ENCODE measurements at regions not wholly inside any gene's neighbourhood (a gene's known extent, or its start where the extent isn't known, plus 50 kb on each side); places are given as distances from the start of the nearest gene placed in this dataset.

DNA sequence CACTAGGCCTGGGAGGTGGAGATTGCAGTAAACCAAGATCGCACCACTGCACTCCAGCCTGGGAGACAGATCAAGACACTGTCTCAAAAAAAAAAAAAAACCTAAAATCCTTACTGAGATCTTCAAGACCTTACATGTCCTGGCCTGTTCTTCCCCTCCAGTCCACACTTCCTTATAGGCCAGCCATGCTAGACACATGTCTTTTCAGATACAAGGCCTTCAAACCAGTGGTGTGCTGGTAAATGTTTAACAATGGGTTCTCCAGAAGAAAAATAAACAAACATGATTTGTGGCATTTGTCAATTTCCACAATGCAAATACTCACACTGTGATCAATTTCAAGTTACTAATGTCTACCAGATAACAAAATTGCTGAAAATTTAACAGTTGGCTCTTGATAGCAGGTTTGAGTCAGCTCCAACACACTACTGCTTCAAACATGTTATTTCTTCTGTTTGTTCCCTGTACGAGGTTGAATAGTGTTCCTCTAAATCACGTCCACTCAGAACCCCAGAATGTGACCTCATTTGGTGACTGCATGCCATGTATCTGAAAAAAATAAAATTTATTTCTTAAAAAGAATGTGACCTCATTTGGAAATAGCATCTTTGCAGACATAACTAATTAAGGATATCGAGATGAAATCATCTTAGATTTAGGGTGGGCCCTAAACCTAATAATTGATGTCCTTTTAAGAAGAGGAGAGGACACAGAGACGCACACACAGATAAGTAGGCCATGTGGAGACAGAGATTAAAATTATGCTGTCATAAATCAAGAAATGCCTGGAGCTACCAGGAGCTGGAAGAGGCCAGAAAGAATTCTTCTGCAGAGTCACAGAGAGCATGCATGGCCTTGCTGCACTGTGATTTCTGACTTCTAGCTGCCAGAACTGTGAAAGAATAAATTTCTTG lies 144.4 kb downstream of the ZNF674 start:
- no peak for DNase-seq (ENCODE audit: insufficient read length, low spot score)
- FAIRE-seq, result no peak
- TF ChIP-seq SPI1 (IDR thresholded peaks at IDR 0.05; ENCODE audit: low read depth, low read length) (no peak), POU2F2 (IDR thresholded peaks at IDR 0.05; ENCODE audit: low read depth, low read length) (no peak), PAX5 (IDR thresholded peaks at IDR 0.05; ENCODE audit: insufficient read depth, low read length, severe bottlenecking) (no peak), POLR2AphosphoS5 (IDR thresholded peaks at IDR 0.05; ENCODE audit: low read depth, low read length) (no peak), TAF1 (IDR thresholded peaks at IDR 0.05; ENCODE audit: low read depth, low read length) (no peak)

DNA sequence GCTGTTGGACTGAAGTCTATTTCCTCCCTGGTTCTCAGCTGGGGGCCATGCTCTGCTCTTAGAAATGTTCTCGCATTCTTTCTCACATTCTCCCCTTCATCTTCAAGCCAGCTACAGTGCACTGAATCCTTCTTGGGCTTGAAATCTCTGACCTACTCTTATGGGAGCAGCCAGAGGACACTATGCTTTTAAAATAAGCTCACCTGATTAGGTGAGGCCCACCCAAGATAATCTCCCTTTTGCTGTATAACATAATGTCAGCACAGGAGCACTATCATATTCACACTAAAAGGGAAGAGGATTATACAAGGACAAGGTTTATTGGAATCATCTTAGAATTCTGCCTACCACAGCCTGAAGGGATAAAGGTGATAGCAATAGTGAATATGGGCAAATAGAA lies 146.3 kb downstream of the ZNF674 start:
- FAIRE-seq (no peak), DNase-seq (ENCODE audit: insufficient read length, low spot score) (no peak)
- TF ChIP-seq PAX5 (IDR thresholded peaks at IDR 0.05; ENCODE audit: insufficient read depth, low read length, severe bottlenecking), result no peak
- TF ChIP-seq POU2F2 (IDR thresholded peaks at IDR 0.05; ENCODE audit: low read depth, low read length), result no peak

DNA sequence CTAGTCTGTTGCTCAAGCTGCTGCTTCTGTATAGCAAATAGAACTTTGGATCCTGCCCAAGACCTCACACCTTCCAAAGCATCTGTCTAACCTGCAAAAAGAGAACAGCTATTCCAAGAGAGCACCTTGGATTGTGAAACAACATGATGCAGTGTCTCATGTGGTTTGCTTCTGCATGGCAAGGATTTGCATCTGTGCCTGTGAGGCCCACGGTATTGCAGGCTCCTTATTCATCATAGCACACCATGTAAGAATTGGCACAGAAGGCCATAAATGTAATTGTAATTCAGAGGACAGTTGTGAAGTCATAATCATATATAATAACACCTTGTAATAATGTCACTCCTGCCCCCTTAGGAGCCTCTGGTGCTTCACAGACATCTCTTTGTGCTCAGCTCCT lies 147.1 kb downstream of the ZNF674 start:
- TF ChIP-seq TAF1 (IDR thresholded peaks at IDR 0.05; ENCODE audit: low read depth, low read length) (no peak), SPI1 (IDR thresholded peaks at IDR 0.05; ENCODE audit: low read depth, low read length) (no peak), PAX5 (IDR thresholded peaks at IDR 0.05; ENCODE audit: insufficient read depth, low read length, severe bottlenecking) (no peak), POLR2AphosphoS5 (IDR thresholded peaks at IDR 0.05; ENCODE audit: low read depth, low read length) (no peak), POLR2A (IDR thresholded peaks at IDR 0.05; ENCODE audit: low read depth, low read length) (no peak), POU2F2 (IDR thresholded peaks at IDR 0.05; ENCODE audit: low read depth, low read length) (no peak)

DNA sequence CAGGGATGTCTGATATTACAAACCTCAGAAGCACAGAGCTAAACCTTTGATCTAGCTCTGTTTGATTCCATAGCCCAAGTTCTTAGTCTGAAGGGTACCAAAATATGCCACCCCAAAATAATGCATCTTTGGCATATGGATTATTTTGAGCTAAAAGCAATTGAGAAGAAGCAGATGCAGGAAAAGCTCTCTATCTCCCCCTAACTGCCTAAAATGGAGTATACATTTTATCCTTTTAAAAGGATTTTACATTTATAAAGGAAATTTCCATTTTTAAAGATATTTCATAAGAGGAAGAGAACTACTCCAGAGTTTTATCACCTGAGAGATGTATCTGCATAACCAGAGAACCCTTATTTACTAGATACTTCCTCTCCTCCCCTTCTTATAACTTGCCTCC lies 158.7 kb downstream of the ZNF674 start:
- DNase-seq (ENCODE audit: insufficient read length, low spot score) (no peak), FAIRE-seq (no peak)
- TF ChIP-seq TAF1 (IDR thresholded peaks at IDR 0.05; ENCODE audit: low read depth, low read length) (no peak), POLR2A (IDR thresholded peaks at IDR 0.05; ENCODE audit: low read depth, low read length) (no peak), SPI1 (IDR thresholded peaks at IDR 0.05; ENCODE audit: low read depth, low read length) (no peak), PAX5 (IDR thresholded peaks at IDR 0.05; ENCODE audit: insufficient read depth, low read length, severe bottlenecking) (no peak), POU2F2 (IDR thresholded peaks at IDR 0.05; ENCODE audit: low read depth, low read length) (no peak), POLR2AphosphoS5 (IDR thresholded peaks at IDR 0.05; ENCODE audit: low read depth, low read length) (no peak)

More for the DNA sequence above, 147.1 kb downstream of the ZNF674 start:
- no peak for DNase-seq (ENCODE audit: insufficient read length, low spot score)
- FAIRE-seq, result no peak

DNA sequence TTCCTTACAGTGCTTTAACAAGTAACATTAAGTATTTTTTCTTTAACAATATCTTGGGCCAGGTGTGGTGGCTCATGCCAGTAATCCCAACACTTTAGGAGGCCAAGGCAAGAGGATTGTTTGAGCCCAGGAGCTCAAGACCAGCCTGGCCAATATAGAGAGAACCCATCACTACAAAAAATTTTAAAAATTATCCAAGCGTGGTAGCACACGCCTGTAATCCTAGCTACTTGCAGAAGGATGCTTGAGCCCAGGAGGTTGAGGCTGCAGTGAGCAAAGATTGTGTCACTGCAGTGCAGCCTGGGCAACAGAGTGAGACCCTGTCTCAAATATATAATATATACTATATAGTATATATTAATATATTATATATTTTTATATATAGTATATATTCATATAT lies 162.2 kb downstream of the ZNF674 start:
- TF ChIP-seq TAF1 (IDR thresholded peaks at IDR 0.05; ENCODE audit: low read depth, low read length) (no peak), POLR2AphosphoS5 (IDR thresholded peaks at IDR 0.05; ENCODE audit: low read depth, low read length) (no peak), POU2F2 (IDR thresholded peaks at IDR 0.05; ENCODE audit: low read depth, low read length) (no peak), PAX5 (IDR thresholded peaks at IDR 0.05; ENCODE audit: insufficient read depth, low read length, severe bottlenecking) (no peak), SPI1 (IDR thresholded peaks at IDR 0.05; ENCODE audit: low read depth, low read length) (no peak), POLR2A (IDR thresholded peaks at IDR 0.05; ENCODE audit: low read depth, low read length) (no peak)
- no peak for FAIRE-seq

GRCh38 chrX:46382595-46382994 lies 162.6 kb downstream of the ZNF674 start:
- FAIRE-seq (no peak), DNase-seq (ENCODE audit: insufficient read length, low spot score) (no peak)
- no peak for TF ChIP-seq SPI1 (IDR thresholded peaks at IDR 0.05; ENCODE audit: low read depth, low read length)
- no peak for TF ChIP-seq TAF1 (IDR thresholded peaks at IDR 0.05; ENCODE audit: low read depth, low read length)
- TF ChIP-seq POLR2A (IDR thresholded peaks at IDR 0.05; ENCODE audit: low read depth, low read length), result no peak
- no peak for TF ChIP-seq PAX5 (IDR thresholded peaks at IDR 0.05; ENCODE audit: insufficient read depth, low read length, severe bottlenecking)
- no peak for TF ChIP-seq POLR2AphosphoS5 (IDR thresholded peaks at IDR 0.05; ENCODE audit: low read depth, low read length)
- no peak for TF ChIP-seq POU2F2 (IDR thresholded peaks at IDR 0.05; ENCODE audit: low read depth, low read length)

More for the DNA sequence above, 162.2 kb downstream of the ZNF674 start:
- DNase-seq (ENCODE audit: insufficient read length, low spot score), result no peak

DNA sequence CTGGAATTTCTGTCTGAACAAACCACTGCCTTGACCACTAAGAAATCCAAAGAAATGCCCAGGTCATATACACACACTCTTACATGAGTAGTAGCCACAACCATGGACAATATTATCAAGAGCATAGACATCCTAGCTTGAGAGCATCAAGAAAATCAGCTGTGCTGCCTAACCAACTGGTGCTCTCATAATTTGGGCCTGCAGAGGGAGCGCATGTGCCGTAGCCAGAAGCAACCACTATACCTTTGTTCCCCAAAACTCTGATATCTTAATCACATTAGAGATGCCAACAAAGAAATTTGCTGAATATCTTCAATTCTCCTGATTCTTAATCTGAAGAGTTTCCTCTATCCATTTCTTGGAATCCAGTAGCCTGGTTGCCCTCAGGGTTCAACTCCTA lies 163.6 kb downstream of the ZNF674 start:
- FAIRE-seq, result peak; percentile 78
- no peak for DNase-seq (ENCODE audit: insufficient read length, low spot score)

GRCh38 chrX:46380148-46380752 lies 165.0 kb downstream of the ZNF674 start:
- TF ChIP-seq POU2F2 (IDR thresholded peaks at IDR 0.05; ENCODE audit: low read depth, low read length) (no peak), POLR2A (IDR thresholded peaks at IDR 0.05; ENCODE audit: low read depth, low read length) (no peak), SPI1 (IDR thresholded peaks at IDR 0.05; ENCODE audit: low read depth, low read length) (no peak), POLR2AphosphoS5 (IDR thresholded peaks at IDR 0.05; ENCODE audit: low read depth, low read length) (no peak)
- DNase-seq (ENCODE audit: insufficient read length, low spot score) (no peak), FAIRE-seq (no peak)

More for the DNA sequence above, 163.6 kb downstream of the ZNF674 start:
- TF ChIP-seq POU2F2 (IDR thresholded peaks at IDR 0.05; ENCODE audit: low read depth, low read length), result no peak
- no peak for TF ChIP-seq TAF1 (IDR thresholded peaks at IDR 0.05; ENCODE audit: low read depth, low read length)
- TF ChIP-seq SPI1 (IDR thresholded peaks at IDR 0.05; ENCODE audit: low read depth, low read length), result no peak
- TF ChIP-seq POLR2AphosphoS5 (IDR thresholded peaks at IDR 0.05; ENCODE audit: low read depth, low read length), result no peak

DNA sequence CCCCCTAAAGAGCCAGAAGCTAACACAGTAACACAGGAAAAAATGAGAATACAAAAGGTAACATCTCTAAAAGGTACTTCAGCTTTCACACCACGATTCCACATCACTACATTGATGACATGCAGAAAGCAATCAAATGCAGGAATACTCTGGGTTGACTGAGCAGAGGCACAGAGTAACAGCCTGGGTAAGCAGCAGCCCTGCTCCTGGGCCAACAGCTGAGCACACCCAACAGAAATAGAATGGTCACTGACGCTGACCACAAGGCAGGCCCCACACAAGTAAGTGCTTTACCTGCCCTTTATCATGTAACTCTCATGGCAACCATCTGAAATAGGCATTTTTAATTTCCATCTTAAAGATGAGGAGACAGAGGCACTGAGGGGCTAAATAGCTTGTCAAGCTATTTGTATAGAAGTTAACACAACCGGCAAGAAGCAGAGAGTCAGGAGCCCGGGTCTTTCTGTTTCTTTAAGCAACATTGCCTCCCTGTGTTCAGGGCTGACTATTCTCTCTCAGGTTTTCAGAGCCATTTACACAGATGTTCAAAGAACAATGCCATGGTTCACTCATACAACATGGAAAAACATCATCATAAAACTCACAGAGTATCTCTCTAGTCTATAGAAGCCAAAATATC lies 168.9 kb downstream of the ZNF674 start:
- no peak for TF ChIP-seq PAX5 (IDR thresholded peaks at IDR 0.05; ENCODE audit: insufficient read depth, low read length, severe bottlenecking)
- no peak for TF ChIP-seq POLR2AphosphoS5 (IDR thresholded peaks at IDR 0.05; ENCODE audit: low read depth, low read length)
- TF ChIP-seq TAF1 (IDR thresholded peaks at IDR 0.05; ENCODE audit: low read depth, low read length), result no peak
- TF ChIP-seq POLR2A (IDR thresholded peaks at IDR 0.05; ENCODE audit: low read depth, low read length), result no peak
- TF ChIP-seq SPI1 (IDR thresholded peaks at IDR 0.05; ENCODE audit: low read depth, low read length), result no peak
- TF ChIP-seq POU2F2 (IDR thresholded peaks at IDR 0.05; ENCODE audit: low read depth, low read length), result no peak
- FAIRE-seq (no peak), DNase-seq (ENCODE audit: insufficient read length, low spot score) (no peak)
